ENCODE measurements at regions not wholly inside any gene's neighbourhood (a gene's known extent, or its start where the extent isn't known, plus 50 kb on each side); places are given as distances from the start of the nearest gene placed in this dataset.

DNA sequence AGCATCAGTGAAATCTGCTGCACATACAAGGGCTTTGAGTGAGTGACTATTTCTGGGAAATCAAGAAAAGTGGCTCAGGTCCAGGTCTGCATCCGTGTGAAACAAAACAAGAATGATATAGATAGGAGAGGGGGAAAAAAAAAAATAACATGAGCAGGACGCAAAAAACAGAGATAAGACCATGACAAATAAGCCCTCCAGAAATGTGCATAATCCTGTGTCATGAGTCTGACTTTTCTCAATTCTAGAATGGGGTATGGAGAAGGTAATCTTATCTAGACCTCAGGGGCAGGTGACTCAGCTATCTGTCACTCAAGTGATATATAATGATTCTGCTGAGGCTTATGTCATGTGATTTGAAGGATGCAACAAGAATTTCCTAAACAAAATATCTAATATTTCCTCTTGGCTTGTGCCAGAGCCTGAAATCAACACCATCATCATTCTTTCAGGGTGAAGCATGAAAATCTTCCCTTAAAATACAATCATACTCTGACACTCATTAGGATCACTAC lies 250.0 kb downstream of the PHLDA1 start (continued):
- TF ChIP-seq, protein P1, sequence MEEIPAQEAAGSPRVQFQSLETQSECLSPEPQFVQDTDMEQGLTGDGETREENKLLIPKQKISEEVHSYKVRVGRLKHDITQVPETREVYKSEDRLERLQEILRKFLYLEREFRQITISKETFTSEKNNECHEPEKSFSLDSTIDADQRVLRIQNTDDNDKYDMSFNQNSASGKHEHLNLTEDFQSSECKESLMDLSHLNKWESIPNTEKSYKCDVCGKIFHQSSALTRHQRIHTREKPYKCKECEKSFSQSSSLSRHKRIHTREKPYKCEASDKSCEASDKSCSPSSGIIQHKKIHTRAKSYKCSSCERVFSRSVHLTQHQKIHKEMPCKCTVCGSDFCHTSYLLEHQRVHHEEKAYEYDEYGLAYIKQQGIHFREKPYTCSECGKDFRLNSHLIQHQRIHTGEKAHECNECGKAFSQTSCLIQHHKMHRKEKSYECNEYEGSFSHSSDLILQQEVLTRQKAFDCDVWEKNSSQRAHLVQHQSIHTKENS (CRISPR knock-in tag; IDR thresholded peaks at IDR 0.05), result no peak
- TF ChIP-seq SMARCA4 (IDR thresholded peaks at IDR 0.05), result peak; percentile 91
- no peak for TF ChIP-seq HIVEP1 (CRISPR knock-in tag; IDR thresholded peaks at IDR 0.05)
- TF ChIP-seq ZBTB7A (IDR thresholded peaks at IDR 0.05; ENCODE audit: borderline replicate concordance, control insufficient read depth, low read depth, low read length), result no peak
- peak in 1 of 2 experiments; percentile 100; a peak in 2 of 4 replicates for TF ChIP-seq ARNT (IDR thresholded peaks at IDR 0.05)
- TF ChIP-seq ELK1 (CRISPR knock-in tag; IDR thresholded peaks at IDR 0.05), result no peak
- TF ChIP-seq HDAC3 (IDR thresholded peaks at IDR 0.05; ENCODE audit: borderline replicate concordance, partially characterized antibody), result peak; percentile 61
- no peak for TF ChIP-seq TEAD2 (tag; IDR thresholded peaks at IDR 0.05)
- no peak for TF ChIP-seq KAT8 (IDR thresholded peaks at IDR 0.05; ENCODE audit: low read depth)
- no peak for TF ChIP-seq CBFB (CRISPR knock-in tag; IDR thresholded peaks at IDR 0.05)
- peak; percentile 87 for TF ChIP-seq MAFF (IDR thresholded peaks at IDR 0.05; ENCODE audit: low read length)
- TF ChIP-seq MITF (IDR thresholded peaks at IDR 0.05), result peak; percentile 88
- TF ChIP-seq HNRNPUL1 (IDR thresholded peaks at IDR 0.05; ENCODE audit: low read length), result no peak
- TF ChIP-seq, protein P2, sequence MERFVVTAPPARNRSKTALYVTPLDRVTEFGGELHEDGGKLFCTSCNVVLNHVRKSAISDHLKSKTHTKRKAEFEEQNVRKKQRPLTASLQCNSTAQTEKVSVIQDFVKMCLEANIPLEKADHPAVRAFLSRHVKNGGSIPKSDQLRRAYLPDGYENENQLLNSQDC (CRISPR knock-in tag; IDR thresholded peaks at IDR 0.05), result no peak
- no peak for TF ChIP-seq WHSC1 (IDR thresholded peaks at IDR 0.05; ENCODE audit: low read length)
- no peak for TF ChIP-seq XRCC5 (IDR thresholded peaks at IDR 0.05; ENCODE audit: low read depth, low read length)
- no peak for TF ChIP-seq RBM39 (optimal IDR thresholded peaks at IDR 0.05; ENCODE audit: low read depth, low read length)
- no peak for TF ChIP-seq CHD2 (IDR thresholded peaks at IDR 0.05; ENCODE audit: low read depth, low read length)
- TF ChIP-seq NCOR1 (IDR thresholded peaks at IDR 0.05), result peak; percentile 81
- TF ChIP-seq HMGN3 (IDR thresholded peaks at IDR 0.05; ENCODE audit: borderline replicate concordance, extremely low read depth, insufficient read length, low read depth, low read length), result no peak
- TF ChIP-seq GATA2 (CRISPR knock-in tag; IDR thresholded peaks at IDR 0.05), result peak; percentile 24; the same call in 1 of the 2 replicates
- no peak for TF ChIP-seq LCOR (CRISPR knock-in tag; IDR thresholded peaks at IDR 0.05)
- TF ChIP-seq ZNF354B (CRISPR knock-in tag; IDR thresholded peaks at IDR 0.05), result no peak
- TF ChIP-seq GTF2E2 (tag; IDR thresholded peaks at IDR 0.05), result peak; percentile 62; the same call in 1 of the 2 replicates
- TF ChIP-seq SOX6 (IDR thresholded peaks at IDR 0.05), result peak; percentile 94
- no peak for TF ChIP-seq RUNX1 (IDR thresholded peaks at IDR 0.05; ENCODE audit: low read depth)
- TF ChIP-seq BRD4 (IDR thresholded peaks at IDR 0.05), result no peak
- no peak for TF ChIP-seq SIN3A (IDR thresholded peaks at IDR 0.05; ENCODE audit: borderline replicate concordance in 2 of 2, control insufficient read depth in 1 of 2, low read depth in 2 of 2, low read length in 2 of 2)
- TF ChIP-seq DIDO1 (tag; IDR thresholded peaks at IDR 0.05; ENCODE audit: low read depth), result no peak
- TF ChIP-seq ADNP (tag; IDR thresholded peaks at IDR 0.05), result peak; percentile 45; the same call in 1 of the 2 replicates
